Left hindlimb (tissue), 1 donor: ENCODE measurements at regions not wholly inside any gene's neighbourhood (a gene's known extent, or its start where the extent isn't known, plus 50 kb on each side); places are given as distances from the start of the nearest gene placed in this dataset.

Experiments used
- DNase-seq: peaks from one replicate; pipeline ENCODE4 v3.0.0-alpha.2; 2018

DNA sequence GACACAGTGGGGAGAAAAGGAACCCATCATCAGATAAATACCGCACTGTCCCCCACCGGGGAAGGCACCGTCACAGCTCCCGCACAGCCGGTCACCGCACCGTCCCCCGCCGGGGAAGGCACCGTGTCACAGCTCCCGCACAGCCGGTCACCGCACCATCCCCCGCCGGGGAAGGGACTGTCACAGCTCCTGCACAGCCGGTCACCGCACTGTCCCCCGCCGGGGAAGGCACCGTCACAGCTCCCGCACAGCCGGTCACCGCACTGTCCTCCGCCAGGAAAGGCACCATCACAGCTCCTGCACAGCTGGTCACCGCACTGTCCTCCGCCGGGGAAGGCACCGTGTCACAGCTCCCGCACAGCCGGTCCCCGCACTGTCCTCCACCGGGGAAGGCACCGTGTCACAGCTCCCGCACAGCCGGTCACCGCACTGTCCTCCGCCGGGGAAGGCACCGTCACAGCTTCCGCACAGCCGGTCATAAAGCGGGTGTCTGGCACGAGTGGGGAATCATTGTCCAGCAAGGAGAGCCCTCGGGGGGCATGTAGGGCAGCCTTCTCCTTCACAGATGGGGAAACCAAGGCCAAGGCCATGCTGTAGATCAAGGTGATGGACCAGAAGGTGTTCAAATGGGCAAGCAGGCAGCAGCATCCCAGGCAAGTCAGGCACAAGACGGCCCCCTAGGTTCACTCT lies 280.1 kb downstream of the NPHP4 start:
- no peak for DNase-seq

DNA sequence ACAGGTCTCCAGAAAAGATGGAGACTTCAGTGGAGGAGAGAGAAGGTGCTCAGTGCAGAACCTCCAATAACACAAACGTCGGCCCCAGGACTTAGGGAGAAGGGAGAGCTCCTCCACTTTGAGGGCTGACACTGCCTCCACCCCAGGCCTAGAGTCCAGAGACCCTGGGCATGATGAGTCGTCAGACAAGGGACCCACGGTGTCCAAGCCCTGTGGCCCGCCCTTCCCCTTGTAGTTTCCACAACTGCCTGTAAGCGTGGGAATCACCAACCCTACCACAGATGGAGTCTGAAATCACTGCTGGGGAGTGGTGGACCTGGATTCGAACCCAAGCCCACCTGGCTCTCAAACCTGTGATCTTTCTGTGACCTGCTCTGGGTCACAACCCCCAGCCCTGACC lies 281.1 kb downstream of the NPHP4 start:
- peak; percentile 4 for DNase-seq

DNA sequence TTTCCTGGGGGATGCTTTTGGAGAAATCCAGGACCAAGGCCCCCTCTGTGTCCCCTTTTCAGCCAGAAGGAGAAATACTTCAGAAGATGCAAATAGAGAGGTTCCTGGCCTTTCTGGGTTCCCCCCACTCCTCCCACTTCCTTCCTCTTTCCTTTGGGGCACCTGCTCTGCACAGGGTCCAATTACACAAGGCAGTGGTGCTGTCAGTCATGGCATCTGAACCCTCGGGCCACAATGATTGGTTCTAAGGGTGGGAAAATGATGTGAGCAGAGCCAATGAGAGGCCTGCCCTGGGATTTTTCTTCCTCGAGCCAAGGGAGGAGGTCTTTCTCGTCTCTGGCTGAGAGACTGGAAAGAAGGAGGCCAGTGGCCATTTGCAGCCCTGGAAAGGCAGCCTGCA lies 282.2 kb downstream of the NPHP4 start:
- DNase-seq: peak; percentile 18

DNA sequence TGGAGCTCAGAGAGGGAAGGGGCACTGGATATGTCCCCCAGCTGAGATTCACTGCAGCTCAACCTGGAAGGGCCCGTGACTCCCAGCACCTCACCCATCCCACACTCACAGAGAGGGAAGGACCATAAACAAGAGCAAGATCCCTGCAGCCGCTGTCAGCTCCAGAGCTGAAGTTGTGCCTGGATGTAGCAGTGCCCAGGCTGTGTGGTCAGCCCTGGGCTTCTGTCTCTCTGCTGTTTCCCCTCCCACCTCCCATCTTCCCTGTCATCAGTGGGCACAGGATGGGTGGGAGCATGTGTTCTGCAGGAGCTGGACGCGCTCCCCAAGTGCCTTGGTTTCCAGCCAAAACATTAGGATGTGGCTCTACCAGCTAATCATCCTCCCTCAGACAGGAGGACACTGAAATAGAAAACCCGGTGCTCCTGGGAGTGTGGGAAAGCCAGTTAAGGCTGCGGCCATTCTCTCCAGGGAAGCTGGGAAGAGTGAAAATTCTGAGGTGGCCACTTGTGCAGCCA lies 282.7 kb downstream of the NPHP4 start:
- DNase-seq: peak; percentile 39

DNA sequence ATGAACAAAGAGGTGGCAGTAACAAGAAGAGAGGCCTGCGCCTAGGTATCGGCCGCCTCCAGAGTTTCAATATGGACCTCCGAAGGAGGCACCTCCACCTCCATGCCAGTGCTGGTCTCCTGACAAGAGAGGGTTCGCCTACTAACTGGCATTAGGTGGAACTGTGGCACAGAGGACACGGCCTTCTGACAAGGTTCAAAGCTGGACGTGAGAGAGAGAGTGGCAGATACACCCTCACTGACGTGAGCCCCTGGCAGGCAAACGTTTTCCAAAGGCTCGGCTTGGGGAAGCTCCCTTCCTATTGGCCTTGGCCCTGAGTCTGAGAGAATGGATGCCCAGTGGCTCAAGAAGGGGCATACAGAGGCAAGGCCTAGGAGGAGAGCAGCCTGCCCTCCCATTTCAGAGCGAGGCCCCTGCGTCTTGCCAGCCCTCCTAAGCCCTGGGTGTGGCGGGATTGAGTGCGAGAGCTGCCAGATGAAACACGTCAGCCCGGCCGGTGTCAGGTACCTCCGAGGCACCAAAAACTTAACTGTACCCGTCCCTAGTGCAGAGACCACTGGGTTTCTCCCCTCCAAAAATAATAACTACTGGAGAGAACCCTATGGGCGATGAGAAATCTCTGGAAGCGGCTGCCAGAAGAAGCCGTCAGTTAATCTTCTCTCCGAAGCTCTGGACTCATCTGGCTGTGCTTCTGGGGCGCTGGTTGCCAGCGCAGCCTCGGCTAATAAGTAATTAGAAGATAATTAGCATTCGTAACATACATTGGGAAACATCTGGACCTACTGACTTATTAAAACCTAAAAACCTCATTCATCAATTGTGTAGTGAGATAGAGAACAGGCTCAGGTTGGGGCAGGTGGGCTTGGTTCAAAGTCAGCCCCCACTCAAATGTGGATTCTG lies 283.6 kb downstream of the NPHP4 start:
- DNase-seq: peak; percentile 8

DNA sequence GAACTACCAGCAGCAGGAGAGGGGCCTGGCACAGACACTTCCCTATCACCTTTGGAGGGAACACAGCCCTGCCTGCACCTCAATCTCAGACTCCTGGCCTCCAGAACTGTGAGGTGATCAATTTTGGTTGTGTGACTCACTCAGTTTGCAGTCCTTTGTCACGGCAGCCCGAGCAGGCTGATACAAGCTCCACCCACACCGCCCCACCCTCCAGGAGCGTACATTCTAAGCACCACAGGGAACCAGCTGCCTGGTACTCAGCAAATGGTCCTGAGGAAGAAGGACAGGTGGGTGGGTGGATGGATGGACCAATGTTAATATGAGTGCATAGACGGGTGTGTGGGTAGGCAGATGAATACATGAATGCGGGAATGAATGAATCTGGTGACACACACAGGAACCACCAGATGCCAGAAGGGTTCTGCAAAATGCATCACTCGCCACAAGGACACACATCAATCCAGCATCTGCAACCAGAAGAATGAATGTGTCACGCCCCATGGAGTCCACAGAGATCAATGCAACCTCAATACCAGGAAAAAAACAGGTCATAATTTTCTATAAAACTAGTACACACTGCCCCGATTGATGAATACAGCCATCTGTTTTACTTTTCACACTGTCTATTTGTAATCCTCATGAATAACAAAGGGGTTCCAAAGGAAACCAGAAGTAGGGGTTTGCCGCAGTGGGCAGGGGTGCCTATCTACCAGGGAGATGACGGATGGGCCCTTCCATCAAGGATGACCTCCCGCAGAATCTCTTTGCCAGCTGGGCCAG lies 284.5 kb downstream of the NPHP4 start:
- DNase-seq: peak; percentile 19

DNA sequence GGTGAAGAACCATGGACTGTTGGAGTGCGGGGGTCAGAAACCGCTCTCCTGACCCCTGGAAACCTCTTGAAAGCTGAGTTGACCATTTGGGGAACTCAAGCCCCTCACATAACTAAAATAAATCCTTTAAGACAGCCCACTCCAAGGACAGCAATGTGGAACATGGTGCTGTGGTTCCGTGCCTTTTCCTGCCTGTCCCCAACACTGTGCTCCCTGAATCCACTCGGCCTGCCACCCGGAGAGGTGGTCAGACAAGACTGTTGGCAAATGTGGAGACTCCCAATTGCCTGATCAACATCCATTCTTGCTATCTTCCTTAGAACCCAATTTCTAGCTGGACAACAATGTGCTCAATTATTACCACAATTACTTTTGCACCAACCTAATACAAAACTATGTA lies 286.0 kb downstream of the NPHP4 start:
- peak; percentile 1 for DNase-seq

DNA sequence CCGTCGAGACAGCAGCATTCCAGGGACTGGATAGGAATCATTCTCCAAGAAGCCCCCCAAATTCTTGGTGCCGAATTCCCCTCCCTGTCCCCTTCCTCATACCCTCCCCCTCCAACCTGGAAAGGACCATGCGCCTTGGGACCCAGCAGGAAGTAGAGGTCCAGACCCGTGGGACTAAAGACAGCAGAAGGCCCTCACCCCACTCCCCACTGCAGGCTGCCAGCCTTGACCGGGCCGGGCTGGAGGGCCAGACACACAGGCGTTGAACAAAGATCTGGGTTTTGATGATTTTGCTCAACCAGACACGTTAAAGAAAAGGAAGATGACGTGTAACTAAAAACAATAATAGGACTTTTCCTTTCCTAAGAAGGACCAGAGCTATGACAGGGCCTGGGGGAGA lies 286.5 kb downstream of the NPHP4 start:
- DNase-seq: peak; percentile 3

DNA sequence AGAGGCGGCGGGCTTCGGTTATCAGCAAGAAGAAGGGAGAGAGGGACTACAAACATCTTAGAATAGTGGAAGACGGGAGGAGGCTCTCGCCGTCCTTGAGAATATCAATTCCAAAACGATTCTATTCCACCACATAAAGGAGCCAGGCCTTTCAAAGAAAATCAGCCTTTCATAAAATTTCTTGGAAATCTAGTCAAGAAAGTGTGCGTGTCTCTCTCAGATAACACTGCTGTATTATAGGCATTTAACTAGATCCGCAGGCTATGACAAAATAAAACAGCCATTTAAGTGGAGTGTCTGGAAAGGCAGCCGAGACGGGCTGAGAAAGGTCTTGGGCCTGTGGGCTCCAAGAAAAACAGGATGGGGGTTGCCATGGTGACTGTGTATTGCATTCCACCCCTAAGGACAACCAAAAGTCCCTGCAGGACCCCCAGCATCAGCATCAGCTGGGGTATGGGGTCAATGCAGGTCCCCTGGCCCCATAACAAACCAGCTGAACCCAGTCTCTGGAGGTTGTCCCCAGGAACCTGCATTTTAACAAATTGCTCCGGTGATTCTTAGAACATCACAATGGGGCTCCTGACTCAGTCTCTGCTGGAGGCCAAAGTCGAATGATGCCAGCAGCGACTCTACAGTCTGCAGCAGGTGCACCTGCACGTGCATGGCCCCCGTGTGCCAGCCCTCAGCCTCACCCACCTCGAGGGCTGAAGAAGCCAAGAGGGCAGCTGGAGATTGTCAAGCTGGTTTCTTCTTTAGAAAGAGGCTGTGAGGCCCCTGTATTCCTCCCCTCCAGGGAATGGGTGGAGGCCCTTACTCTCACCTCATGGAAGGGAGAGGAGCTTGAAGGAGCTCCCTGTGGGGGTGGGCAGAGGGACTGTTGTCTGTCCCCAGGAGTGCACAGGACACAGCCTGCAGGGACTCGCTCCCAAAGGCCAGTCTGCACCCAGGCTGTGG lies 287.4 kb downstream of the NPHP4 start:
- DNase-seq: peak; percentile 19

DNA sequence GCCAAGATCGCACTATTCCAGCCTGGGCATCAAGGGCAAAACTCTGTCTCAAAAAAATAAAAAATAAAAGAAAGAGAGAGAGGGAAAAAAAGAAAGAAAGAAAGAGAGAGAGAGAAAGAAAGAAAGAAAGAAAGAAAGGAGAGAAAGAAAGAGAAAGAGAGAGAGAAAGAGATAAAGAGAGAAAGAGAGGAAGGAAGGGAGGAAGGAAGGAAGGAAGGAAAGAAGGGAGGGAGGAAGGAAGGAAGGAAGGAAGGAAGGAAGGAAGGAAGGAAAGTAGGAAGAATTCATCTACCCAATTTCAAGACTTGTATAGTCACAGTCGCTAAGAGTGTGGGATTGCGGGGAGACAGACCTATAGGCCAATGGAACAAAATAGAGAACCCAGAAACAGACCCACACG lies 290.6 kb downstream of the NPHP4 start:
- no peak for DNase-seq

DNA sequence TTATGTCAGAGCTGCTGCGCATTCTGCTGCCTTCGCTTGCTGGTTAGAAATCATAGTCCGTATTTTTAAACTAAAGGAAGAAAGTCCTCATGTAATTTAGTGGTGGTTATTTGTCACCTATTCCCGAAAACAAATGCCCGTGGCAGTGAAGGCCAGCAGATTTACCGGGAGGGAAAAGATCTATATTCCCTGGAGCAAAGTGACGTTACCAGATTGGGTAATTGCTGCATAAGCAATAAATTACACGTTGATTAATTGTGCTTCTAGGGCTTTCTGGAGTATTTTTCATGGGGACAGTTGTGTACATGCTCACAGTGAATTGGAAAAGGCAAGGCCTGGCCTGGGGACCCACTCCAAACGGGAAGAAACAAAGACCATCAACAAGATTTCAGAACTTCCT lies 298.7 kb downstream of the NPHP4 start:
- no peak for DNase-seq

DNA sequence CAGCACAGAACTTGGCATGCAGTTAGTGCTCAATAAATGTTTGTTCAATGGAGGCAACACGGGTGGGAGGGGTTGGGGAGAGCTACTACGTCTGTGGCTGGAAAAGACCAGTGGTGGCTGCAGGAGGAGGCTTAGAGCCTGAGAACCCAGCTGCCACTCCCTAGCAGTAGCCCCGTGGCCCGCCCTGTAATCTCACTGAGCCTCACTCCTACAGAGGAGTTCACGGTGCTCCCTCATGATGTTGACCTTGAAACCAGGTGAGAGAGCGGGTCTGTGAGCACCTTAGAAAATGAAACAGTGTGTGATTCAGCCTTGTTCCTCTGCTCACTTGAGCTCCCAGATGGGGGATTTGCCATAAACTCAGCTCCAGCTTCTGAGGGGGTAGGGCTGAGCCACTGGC lies 299.6 kb downstream of the NPHP4 start:
- DNase-seq: no peak

DNA sequence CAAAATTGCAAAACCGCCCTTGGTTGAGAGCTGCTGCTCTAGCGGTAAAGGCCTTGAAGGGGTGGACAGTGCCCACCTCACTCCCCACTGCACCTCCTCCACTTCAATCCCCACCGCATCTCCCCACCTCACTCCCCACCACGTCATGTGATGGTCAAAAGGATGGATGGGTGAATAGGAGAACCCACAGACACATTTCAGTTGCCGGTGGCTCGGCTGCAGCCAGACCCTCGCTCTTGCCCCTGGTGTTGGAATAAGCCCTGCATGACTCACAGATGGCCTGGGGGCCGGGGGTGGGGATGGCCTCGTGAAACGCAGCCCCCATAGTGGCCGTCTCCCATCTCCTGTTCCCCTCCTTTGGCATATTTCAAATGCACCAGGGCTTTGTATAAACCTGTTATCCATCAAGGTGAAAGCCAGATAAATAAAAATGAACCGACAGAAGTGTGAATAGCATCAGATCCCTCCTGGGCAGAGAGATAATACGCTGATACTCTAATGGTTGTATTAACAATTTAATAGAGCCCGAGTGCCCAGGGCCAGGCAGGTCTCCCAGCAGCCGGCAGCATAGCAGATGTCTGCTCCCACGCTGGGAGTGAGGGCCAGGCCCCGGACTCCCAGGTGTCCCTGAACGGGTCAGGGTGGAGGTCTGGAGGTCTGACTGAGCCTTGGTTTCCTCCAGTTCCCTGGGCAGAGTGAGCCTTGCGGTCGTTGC lies 300.3 kb downstream of the NPHP4 start:
- no peak for DNase-seq

DNA sequence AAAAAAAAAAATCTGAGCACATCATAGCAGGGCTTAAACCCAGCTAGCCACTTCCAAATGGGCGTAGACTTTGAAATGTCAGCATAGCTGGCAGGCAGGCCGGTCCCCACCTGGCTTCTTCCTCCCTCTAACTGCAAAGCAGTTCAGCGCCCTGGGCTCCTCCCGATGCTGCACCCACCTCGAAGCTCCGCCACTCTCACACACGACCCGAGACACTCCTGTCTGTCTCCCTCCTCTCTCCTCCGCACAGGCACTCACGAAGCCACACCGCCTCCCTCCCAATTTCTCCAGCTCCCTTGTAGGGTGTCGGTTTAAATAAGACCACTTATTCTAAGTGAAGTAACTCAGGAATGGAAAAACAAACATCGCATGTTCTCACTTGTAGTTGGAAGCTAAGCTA lies 301.3 kb downstream of the NPHP4 start:
- no peak for DNase-seq

DNA sequence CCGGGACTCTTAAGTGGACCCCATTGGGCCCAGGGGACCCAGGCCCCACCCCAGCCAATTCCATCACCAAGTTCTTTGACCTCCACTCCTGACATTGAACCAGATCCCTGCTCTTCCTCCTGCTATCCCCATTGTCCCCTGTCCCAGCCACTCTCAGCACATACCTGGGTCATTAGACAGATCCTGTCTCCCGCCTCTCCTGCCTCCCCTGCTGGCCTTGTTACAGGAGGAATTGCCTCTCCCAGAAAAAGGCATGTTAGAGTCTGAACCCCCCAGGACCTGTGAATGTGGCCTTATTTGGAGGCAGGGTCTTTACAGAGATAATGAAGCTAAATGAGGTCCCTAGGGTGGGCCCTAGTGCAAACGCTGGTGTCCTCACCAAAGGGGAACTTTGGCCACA lies 301.9 kb downstream of the NPHP4 start:
- no peak for DNase-seq

DNA sequence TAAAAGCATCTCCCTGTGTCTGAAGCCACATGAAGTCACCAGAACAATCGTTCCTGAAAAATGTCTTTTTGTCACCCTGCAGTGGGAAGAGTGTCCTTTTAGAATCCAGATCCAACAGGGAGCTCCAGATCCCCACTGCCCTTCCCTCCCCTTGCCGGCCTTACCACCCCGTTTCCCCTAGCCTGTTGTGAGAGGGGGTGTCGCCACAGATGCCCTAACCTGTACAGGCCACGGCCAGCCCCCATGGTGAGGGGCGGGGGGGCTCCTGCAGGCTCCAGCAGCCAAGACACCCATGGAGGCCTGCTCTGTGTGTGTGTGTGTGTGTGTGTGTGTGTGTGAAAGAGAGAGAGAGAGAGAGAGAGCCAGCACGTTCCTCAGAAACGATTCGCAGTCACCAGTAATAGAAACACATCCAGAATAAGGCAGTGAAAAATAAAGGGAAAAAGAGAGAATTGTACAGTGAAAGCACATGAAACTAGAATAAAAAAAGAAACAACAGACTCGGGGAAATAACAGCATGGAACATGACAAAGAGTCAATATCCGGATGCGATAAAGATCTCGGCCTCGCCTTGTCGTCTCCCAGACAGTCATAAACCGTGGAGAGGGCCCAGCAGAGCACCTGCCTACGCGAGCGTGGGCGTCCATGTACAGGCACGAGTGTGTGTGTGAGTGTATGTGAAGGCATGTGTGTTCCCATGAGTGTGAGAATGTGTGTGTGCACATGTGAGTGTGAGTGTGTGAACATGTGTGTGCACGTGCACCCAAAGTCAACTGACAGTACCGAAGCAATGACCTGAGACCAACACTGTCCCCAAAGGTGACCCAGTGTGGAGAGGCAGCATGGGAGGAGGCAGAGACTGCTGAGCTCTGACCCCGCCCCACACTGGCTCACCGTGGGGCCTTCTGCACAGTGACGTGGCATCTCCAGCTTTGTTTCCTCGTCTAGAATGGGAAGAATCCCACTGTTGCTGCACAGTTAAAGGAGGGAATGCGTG lies 303.8 kb downstream of the NPHP4 start:
- no peak for DNase-seq

DNA sequence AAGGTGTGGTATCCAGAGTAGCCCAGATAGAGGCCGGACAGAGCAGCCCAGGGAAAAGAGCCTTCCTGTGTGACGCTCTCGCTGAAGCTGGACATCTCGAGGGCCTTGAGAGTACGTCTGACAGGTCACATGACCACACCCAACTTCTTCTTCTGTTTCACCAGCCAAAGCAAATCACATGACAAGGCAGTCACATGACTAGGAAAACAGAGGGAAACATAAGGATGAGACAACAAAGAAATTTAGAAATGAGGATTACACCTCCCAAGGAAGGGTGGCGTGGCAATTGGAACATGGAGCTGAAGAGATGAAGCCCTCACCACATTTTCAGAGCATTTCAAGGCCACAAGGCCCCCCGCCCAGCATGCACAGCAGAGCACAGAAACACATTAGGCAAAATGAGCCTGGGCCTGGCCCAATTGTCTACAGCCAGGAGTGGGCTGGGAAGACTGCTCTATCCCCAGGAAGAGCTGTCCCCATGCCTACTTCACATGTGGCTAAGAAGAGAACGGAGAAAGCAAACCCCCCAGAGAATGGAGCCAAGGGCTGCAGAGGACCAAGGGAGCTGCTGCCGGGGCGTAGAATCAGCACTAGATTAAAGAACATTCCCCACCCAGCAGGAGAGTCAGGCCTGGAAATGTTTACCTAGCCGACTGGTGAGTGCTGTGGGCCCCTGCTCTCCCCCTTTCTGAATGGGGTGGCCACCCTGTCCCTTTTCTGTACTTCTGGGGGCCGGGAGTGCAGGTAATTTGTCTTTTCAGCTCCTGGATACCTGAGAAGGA lies 305.1 kb downstream of the NPHP4 start:
- DNase-seq: no peak

DNA sequence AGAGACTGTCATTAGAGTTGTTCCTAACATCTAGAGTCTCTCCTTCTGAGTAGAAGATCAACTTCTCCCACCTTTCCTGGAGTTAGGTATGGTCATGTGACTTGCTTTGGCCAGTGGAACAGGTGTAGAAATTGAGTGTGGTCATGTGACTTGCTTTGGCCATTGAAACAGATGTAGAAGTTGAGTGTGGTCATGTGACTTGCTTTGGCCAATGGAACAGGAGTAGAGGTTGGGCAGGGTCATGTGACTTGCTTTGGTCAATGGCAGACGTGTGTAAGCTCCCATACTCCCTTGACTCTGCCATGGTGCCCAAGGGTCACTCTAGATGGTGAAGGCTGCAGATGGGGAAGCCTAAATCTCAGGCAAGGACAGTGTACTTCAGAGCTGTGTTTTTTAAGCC lies 306.0 kb downstream of the NPHP4 start:
- no peak for DNase-seq

DNA sequence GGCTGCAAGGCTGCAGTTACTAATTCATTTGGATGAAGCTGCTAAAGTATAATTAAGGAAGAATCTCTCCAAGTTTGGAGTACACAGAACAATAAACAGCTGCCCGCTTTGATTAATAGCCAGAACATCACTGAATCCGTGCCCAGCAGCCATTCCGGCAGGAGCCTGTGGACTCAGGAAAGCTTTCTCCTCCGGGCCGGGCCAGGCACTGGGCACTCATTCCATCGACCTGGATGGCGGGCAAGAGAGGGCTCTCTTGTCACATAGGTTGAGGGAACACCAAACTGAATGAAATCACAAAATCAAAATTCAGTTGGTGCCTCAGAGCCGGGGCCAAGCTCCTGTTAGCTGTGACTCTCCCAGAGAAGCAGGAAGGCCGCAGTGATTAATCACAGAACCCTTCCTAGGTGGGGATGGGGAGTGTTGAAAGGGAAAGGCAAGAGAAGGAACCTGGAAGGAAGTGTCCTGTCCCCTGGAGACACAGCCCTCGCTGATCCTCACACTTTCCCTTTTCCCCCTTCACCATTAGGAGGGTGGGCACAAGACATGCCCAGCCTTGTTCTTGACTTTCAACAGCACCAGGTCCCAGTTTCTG lies 306.7 kb downstream of the NPHP4 start:
- DNase-seq: no peak
